Mesendoderm (in vitro differentiated cells): ENCODE measurements at regions not wholly inside any gene's neighbourhood (a gene's known extent, or its start where the extent isn't known, plus 50 kb on each side); places are given as distances from the start of the nearest gene placed in this dataset.

ENCODE experiments used
- DNase-seq: peaks from one replicate; pipeline ENCODE4 v3.0.0; 2013
- H2AK5ac ChIP-seq: 2 replicates; pipeline ENCODE4 v1.6.1; 2013; ENCODE audit warnings: low read length, inconsistent platforms
- H2BK120ac ChIP-seq: 2 replicates; pipeline ENCODE4 v1.6.1; 2013; ENCODE audit warnings: low read depth, mild to moderate bottlenecking, low read length, moderate library complexity, mixed read lengths
- H2BK15ac ChIP-seq: replicated peaks from 2 replicates; pipeline ENCODE4 v1.6.1; 2013; ENCODE audit warnings: low read depth, mild to moderate bottlenecking, moderate library complexity
- H2BK5ac ChIP-seq: 2 replicates; pipeline ENCODE4 v1.6.1; 2013; ENCODE audit warnings: low read length, inconsistent platforms
- H3K18ac ChIP-seq: 2 replicates; pipeline ENCODE4 v1.6.1; 2013; ENCODE audit warnings: mild to moderate bottlenecking, low read length, mixed read lengths
- H3K23ac ChIP-seq: one replicate; pipeline ENCODE4 v1.6.1; 2013; ENCODE audit warnings: low read length
- H3K27ac ChIP-seq: 2 replicates; pipeline ENCODE4 v1.5.1; 2013; ENCODE audit warnings: low read depth, mild to moderate bottlenecking, inconsistent platforms, low read length, moderate library complexity
- H3K27me3 ChIP-seq: 2 replicates; pipeline ENCODE4 v1.6.1; 2013; ENCODE audit warnings: low read length, control low read depth, mild to moderate bottlenecking, inconsistent platforms; ENCODE audit not compliant: insufficient read depth, poor library complexity
- H3K36me3 ChIP-seq: 2 replicates; pipeline ENCODE4 v1.6.1; 2013; ENCODE audit warnings: low read length, inconsistent platforms; ENCODE audit not compliant: control insufficient read depth, insufficient read depth
- H3K4ac ChIP-seq: one replicate; pipeline ENCODE4 v1.6.1; 2013; ENCODE audit warnings: low read depth, mild to moderate bottlenecking, low read length, moderate library complexity
- H3K4me1 ChIP-seq: 2 replicates; pipeline ENCODE4 v1.6.1; 2013; ENCODE audit warnings: low read depth, low read length, inconsistent platforms; ENCODE audit not compliant: control insufficient read depth
- H3K4me2 ChIP-seq: 2 replicates; pipeline ENCODE4 v1.6.1; 2013; ENCODE audit warnings: low read length
- H3K4me3 ChIP-seq: 2 replicates; pipeline ENCODE4 v1.5.1; 2013; ENCODE audit warnings: mild to moderate bottlenecking, low read length
- H3K56ac ChIP-seq: one replicate; pipeline ENCODE4 v1.6.1; 2013; ENCODE audit warnings: low read length
- H3K79me1 ChIP-seq: 2 replicates; pipeline ENCODE4 v1.6.1; 2013; ENCODE audit warnings: low read length, inconsistent platforms
- H3K79me2 ChIP-seq: 2 replicates; pipeline ENCODE4 v1.6.1; 2013; ENCODE audit warnings: mild to moderate bottlenecking, low read length; ENCODE audit not compliant: control insufficient read depth, insufficient read depth
- H3K9ac ChIP-seq: 2 replicates; pipeline ENCODE4 v1.6.1; 2013; ENCODE audit warnings: low read length, inconsistent platforms
- H4K5ac ChIP-seq: one replicate; pipeline ENCODE4 v1.6.1; 2013; ENCODE audit warnings: low read length
- H4K8ac ChIP-seq: one replicate; pipeline ENCODE4 v1.6.1; 2013; ENCODE audit warnings: low read depth, mild to moderate bottlenecking, control low read depth, low read length, moderate library complexity
- whole genome bisulfite sequencing: extraction: QIAGEN DNeasy Blood & Tissue Kit; methylation state at CpG from one replicate; pipeline ENCODE4 v1.1.7; 2013; ENCODE audit warnings: low lambda C conversion rate, missing lambda C conversion rate; ENCODE audit not compliant: insufficient coverage; ENCODE audit errors: extremely low coverage; 5-methylcytosine and 5-hydroxymethylcytosine counted together

DNA sequence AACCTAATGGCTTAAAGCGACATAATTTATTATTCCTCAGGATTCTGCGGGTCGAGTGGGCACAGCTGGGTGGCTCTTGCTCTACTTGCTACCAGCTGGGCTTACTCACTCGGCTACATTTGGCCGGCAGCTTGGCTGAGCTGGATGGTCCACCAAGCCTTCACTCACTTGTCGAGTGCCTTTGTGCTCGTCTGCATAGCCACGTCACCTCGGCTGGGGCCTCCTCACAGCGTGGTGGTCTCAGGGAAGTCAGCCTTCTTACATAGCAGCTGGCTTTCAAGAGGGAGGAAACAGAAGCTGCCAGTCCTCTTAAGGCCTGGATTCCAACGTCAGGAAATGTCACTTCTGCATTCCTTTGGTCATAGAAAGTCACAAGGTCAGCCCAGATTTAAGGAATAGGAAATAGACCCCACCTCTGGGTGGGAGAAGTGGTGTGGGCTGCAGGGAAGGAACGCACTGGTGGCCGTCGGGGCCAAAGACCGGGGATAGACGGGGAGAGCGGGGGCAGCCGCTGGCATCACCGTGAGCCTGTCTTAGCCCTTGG is 75.1 kb upstream of the RUFY1 start:
- no peaks in the 10 kb centered on the region for H3K79me1 ChIP-seq
- H2AK5ac ChIP-seq, result no peak overlapping the region
- peak; percentile 23 for DNase-seq
- no CpG with 5 or more reads among the region's 19 CpGs for WGBS
- no peak overlapping the region for H2BK15ac ChIP-seq
- H3K9ac ChIP-seq, result no peak overlapping the region
- H3K23ac ChIP-seq, result no peak overlapping the region
- no peak overlapping the region for H4K5ac ChIP-seq
- no peak overlapping the region for H2BK120ac ChIP-seq
- H3K27me3 ChIP-seq, result no peaks in the 10 kb centered on the region
- no peak overlapping the region for H3K18ac ChIP-seq
- no peak overlapping the region for H4K8ac ChIP-seq
- H3K27ac ChIP-seq, result no peak overlapping the region
- no peak overlapping the region for H3K4me2 ChIP-seq
- H3K4me1 ChIP-seq, result no peaks in the 10 kb centered on the region
- no peak overlapping the region for H3K4me3 ChIP-seq
- no peaks in the 10 kb centered on the region for H3K36me3 ChIP-seq
- H2BK5ac ChIP-seq, result no peak overlapping the region
- no peaks in the 10 kb centered on the region for H3K79me2 ChIP-seq
- no peak overlapping the region for H3K4ac ChIP-seq
- H3K56ac ChIP-seq, result no peak overlapping the region

DNA sequence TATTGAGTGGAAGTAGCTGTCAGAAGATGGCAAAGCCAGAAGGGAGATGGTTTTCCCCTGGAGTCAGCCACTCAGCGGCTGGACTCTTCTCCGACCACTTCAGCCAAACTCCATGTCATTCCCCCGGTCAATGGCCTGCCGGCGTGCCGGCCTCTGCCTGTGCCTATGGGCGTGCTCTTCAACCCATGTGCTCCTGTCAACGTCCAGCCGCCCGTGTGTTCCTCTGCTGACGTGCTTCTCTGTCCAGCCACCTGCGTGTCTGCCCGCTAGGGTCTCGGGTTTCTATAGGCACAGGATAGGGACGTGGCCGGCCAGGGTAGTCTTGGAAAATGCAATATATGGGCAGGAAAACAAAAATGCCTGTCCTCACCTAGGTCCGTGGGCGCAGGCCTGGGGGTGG is 77.7 kb upstream of the RUFY1 start:
- no CpG with 5 or more reads among the region's 18 CpGs for WGBS
- H3K4me2 ChIP-seq, result no peak overlapping the region
- H4K5ac ChIP-seq, result no peak overlapping the region
- no peak for DNase-seq
- no peaks in the 10 kb centered on the region for H3K27me3 ChIP-seq
- H3K36me3 ChIP-seq, result no peaks in the 10 kb centered on the region
- no peak overlapping the region for H3K4me3 ChIP-seq
- no peak overlapping the region for H3K9ac ChIP-seq
- H2BK15ac ChIP-seq, result no peak overlapping the region
- H3K23ac ChIP-seq, result peak overlapping the region; percentile 24
- H3K27ac ChIP-seq, result no peak overlapping the region
- H3K18ac ChIP-seq, result no peak overlapping the region
- H4K8ac ChIP-seq, result no peak overlapping the region
- H3K79me1 ChIP-seq, result no peaks in the 10 kb centered on the region
- no peak overlapping the region for H2AK5ac ChIP-seq
- no peak overlapping the region for H2BK5ac ChIP-seq
- H2BK120ac ChIP-seq, result no peak overlapping the region
- H3K56ac ChIP-seq, result no peak overlapping the region
- no peaks in the 10 kb centered on the region for H3K79me2 ChIP-seq
- no peak overlapping the region for H3K4ac ChIP-seq
- no peaks in the 10 kb centered on the region for H3K4me1 ChIP-seq

DNA sequence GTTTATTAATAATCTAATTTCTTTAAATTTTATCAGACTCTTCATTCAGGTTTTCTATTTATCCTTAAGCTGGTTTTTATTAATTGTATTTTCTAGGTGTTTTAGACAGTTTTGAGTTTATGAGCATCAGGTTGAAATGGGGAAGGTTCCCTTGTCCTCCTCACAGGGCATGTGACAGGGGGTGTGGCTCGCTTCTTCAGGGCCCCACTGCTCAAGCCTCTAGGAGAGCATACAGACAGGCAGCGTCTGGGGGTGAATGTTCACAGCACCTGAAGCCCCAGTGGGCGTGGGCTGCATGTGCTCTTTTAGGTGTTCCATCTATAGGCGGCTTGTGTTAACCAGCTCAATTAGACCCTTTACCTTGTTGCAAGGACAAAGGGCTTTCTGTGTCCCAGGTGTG is 78.2 kb upstream of the RUFY1 start:
- no peak for DNase-seq
- Histone ChIP-seq H3K18ac (no peak overlapping the region), H3K56ac (no peak overlapping the region)

GRCh38 chr5:179470201-179470600 is 80.2 kb upstream of the RUFY1 start:
- H3K56ac ChIP-seq, result no peak overlapping the region
- no peak overlapping the region for H4K5ac ChIP-seq
- H3K36me3 ChIP-seq, result no peaks in the 10 kb centered on the region
- no peak overlapping the region for H2BK15ac ChIP-seq
- no peak for DNase-seq
- H3K79me2 ChIP-seq, result no peaks in the 10 kb centered on the region
- no peak overlapping the region for H4K8ac ChIP-seq
- H2AK5ac ChIP-seq, result no peak overlapping the region
- no peak overlapping the region for H3K9ac ChIP-seq
- H3K27me3 ChIP-seq, result no peaks in the 10 kb centered on the region
- no peak overlapping the region for H3K4me3 ChIP-seq
- no peaks in the 10 kb centered on the region for H3K4me1 ChIP-seq
- H3K27ac ChIP-seq, result no peak overlapping the region
- H3K4ac ChIP-seq, result no peak overlapping the region
- no peak overlapping the region for H3K4me2 ChIP-seq
- no peaks in the 10 kb centered on the region for H3K79me1 ChIP-seq
- no CpG with 5 or more reads among the region's 11 CpGs for WGBS
- H3K23ac ChIP-seq, result no peak overlapping the region
- H2BK120ac ChIP-seq, result no peak overlapping the region
- H2BK5ac ChIP-seq, result no peak overlapping the region
- no peak overlapping the region for H3K18ac ChIP-seq

More for the DNA sequence above, 78.2 kb upstream of the RUFY1 start:
- no peaks in the 10 kb centered on the region for H3K79me1 ChIP-seq
- no CpG with 5 or more reads among the region's 4 CpGs for WGBS
- no peak overlapping the region for H4K5ac ChIP-seq
- no peak overlapping the region for H2BK5ac ChIP-seq
- no peak overlapping the region for H3K4ac ChIP-seq
- H2BK15ac ChIP-seq, result no peak overlapping the region
- no peak overlapping the region for H3K27ac ChIP-seq
- H3K23ac ChIP-seq, result no peak overlapping the region
- H3K4me2 ChIP-seq, result no peak overlapping the region
- no peak overlapping the region for H4K8ac ChIP-seq
- H3K79me2 ChIP-seq, result no peaks in the 10 kb centered on the region
- no peak overlapping the region for H2AK5ac ChIP-seq
- no peak overlapping the region for H2BK120ac ChIP-seq
- H3K4me3 ChIP-seq, result no peak overlapping the region
- no peaks in the 10 kb centered on the region for H3K4me1 ChIP-seq
- no peaks in the 10 kb centered on the region for H3K36me3 ChIP-seq
- no peak overlapping the region for H3K9ac ChIP-seq
- no peaks in the 10 kb centered on the region for H3K27me3 ChIP-seq

- no peak overlapping the region for H3K23ac ChIP-seq
- no peak overlapping the region for H3K27ac ChIP-seq
- no peak overlapping the region for H3K4me2 ChIP-seq
- H4K5ac ChIP-seq, result no peak overlapping the region
- H3K79me2 ChIP-seq, result no peaks in the 10 kb centered on the region
- H3K4me3 ChIP-seq, result no peak overlapping the region
- H3K36me3 ChIP-seq, result no peaks in the 10 kb centered on the region
- H3K56ac ChIP-seq, result no peak overlapping the region
- H3K27me3 ChIP-seq, result no peaks in the 10 kb centered on the region
- H3K4ac ChIP-seq, result no peak overlapping the region
- H3K4me1 ChIP-seq, result no peaks in the 10 kb centered on the region
- no peak overlapping the region for H2BK120ac ChIP-seq
- no CpG with 5 or more reads among the region's 8 CpGs for WGBS
- no peak for DNase-seq
- no peak overlapping the region for H2BK5ac ChIP-seq
- no peaks in the 10 kb centered on the region for H3K79me1 ChIP-seq
- no peak overlapping the region for H3K9ac ChIP-seq
- H3K18ac ChIP-seq, result no peak overlapping the region
- H2AK5ac ChIP-seq, result no peak overlapping the region
- H2BK15ac ChIP-seq, result no peak overlapping the region
- no peak overlapping the region for H4K8ac ChIP-seq
These were observed 81.7 kb upstream of the RUFY1 start for GRCh38 chr5:179468696-179469095.

- no peak for DNase-seq
- Histone ChIP-seq H3K4me3 (no peak overlapping the region), H2BK15ac (no peak overlapping the region), H3K27ac (no peak overlapping the region), H3K27me3 (no peaks in the 10 kb centered on the region), H4K8ac (no peak overlapping the region), H2AK5ac (no peak overlapping the region), H3K4ac (no peak overlapping the region), H2BK120ac (no peak overlapping the region), H3K36me3 (no peaks in the 10 kb centered on the region), H3K4me1 (no peaks in the 10 kb centered on the region), H3K18ac (no peak overlapping the region), H4K5ac (no peak overlapping the region), H3K56ac (no peak overlapping the region), H3K4me2 (no peak overlapping the region), H2BK5ac (no peak overlapping the region), H3K79me2 (no peaks in the 10 kb centered on the region), H3K23ac (no peak overlapping the region), H3K79me1 (no peaks in the 10 kb centered on the region), H3K9ac (no peak overlapping the region)
- WGBS, result no CpG with 5 or more reads among the region's 11 CpGs
These were observed 82.9 kb upstream of the RUFY1 start for GRCh38 chr5:179467441-179467840.
